ENCODE measurements at regions not wholly inside any gene's neighbourhood (a gene's known extent, or its start where the extent isn't known, plus 50 kb on each side); places are given as distances from the start of the nearest gene placed in this dataset.

- TF ChIP-seq CTCF (IDR thresholded peaks at IDR 0.05; ENCODE audit: insufficient read depth, low read length) = no peak
- TF ChIP-seq POLR2AphosphoS5 (IDR thresholded peaks at IDR 0.05; ENCODE audit: low read depth) = no peak
- no peak for TF ChIP-seq GABPA (IDR thresholded peaks at IDR 0.05; ENCODE audit: low read depth)
- no peak for TF ChIP-seq REST (IDR thresholded peaks at IDR 0.05; ENCODE audit: insufficient replicate concordance, low read depth)
- no peak for DNase-seq (ENCODE audit: low read depth in 1 of 2, low spot score in 1 of 2)
- no peak overlapping the region for H3K27ac ChIP-seq (replicated peaks)
- H3K4me3 ChIP-seq (replicated peaks; ENCODE audit: insufficient read depth, low read length) = no peak overlapping the region
- H3K27me3 ChIP-seq (ENCODE audit: insufficient read depth, poor library complexity, severe bottlenecking) = no peaks in the 10 kb centered on the region
Observed at GRCh38 chr12:41762691-41763090, 382.0 kb downstream of the GXYLT1 start.

GRCh38 chr12:41745593-41745992, 399.1 kb downstream of the GXYLT1 start:
- no peak for TF ChIP-seq POLR2AphosphoS5 (IDR thresholded peaks at IDR 0.05; ENCODE audit: low read depth)
- TF ChIP-seq GABPA (IDR thresholded peaks at IDR 0.05; ENCODE audit: low read depth) = no peak
- TF ChIP-seq SPI1 (IDR thresholded peaks at IDR 0.05; ENCODE audit: borderline replicate concordance, low read depth) = no peak
- TF ChIP-seq CTCF (IDR thresholded peaks at IDR 0.05; ENCODE audit: insufficient read depth, low read length) = no peak
- no peak for TF ChIP-seq REST (IDR thresholded peaks at IDR 0.05; ENCODE audit: insufficient replicate concordance, low read depth)
- Histone ChIP-seq H3K27ac (replicated peaks) (no peak overlapping the region), H3K27me3 (ENCODE audit: insufficient read depth, poor library complexity, severe bottlenecking) (no peaks in the 10 kb centered on the region), H3K4me3 (replicated peaks; ENCODE audit: insufficient read depth, low read length) (no peak overlapping the region)
- DNase-seq (ENCODE audit: low read depth in 1 of 2, low spot score in 1 of 2) = no peak

GRCh38 chr12:41743835-41744234, 400.8 kb downstream of the GXYLT1 start:
- Histone ChIP-seq H3K27ac (replicated peaks) (no peak overlapping the region), H3K4me3 (replicated peaks; ENCODE audit: insufficient read depth, low read length) (no peak overlapping the region), H3K27me3 (ENCODE audit: insufficient read depth, poor library complexity, severe bottlenecking) (no peaks in the 10 kb centered on the region)
- TF ChIP-seq POLR2AphosphoS5 (IDR thresholded peaks at IDR 0.05; ENCODE audit: low read depth) = no peak
- TF ChIP-seq SPI1 (IDR thresholded peaks at IDR 0.05; ENCODE audit: borderline replicate concordance, low read depth) = no peak
- TF ChIP-seq GABPA (IDR thresholded peaks at IDR 0.05; ENCODE audit: low read depth) = no peak
- no peak for TF ChIP-seq REST (IDR thresholded peaks at IDR 0.05; ENCODE audit: insufficient replicate concordance, low read depth)
- no peak for TF ChIP-seq CTCF (IDR thresholded peaks at IDR 0.05; ENCODE audit: insufficient read depth, low read length)
- DNase-seq (ENCODE audit: low read depth in 1 of 2, low spot score in 1 of 2) = no peak
